HL-60/S4 treated with retinoic acid at 250 ng/mL for 4 days and 3 days (cell line): ENCODE measurements at regions not wholly inside any gene's neighbourhood (a gene's known extent, or its start where the extent isn't known, plus 50 kb on each side); places are given as distances from the start of the nearest gene placed in this dataset.
"Not testable (repeated sequence)": the region's sequence is repeated elsewhere in the genome, so short reads cannot be mapped to it uniquely, and the experiment has no call there.

ENCODE experiments used
- in situ Hi-C: fragments of 300-500 bp; cut with MboI; formaldehyde crosslinking; loops from 2 replicates; pipeline ENCODE4 v1.7.0; 2022; ENCODE audit warnings: low sequenced_read_pairs

DNA sequence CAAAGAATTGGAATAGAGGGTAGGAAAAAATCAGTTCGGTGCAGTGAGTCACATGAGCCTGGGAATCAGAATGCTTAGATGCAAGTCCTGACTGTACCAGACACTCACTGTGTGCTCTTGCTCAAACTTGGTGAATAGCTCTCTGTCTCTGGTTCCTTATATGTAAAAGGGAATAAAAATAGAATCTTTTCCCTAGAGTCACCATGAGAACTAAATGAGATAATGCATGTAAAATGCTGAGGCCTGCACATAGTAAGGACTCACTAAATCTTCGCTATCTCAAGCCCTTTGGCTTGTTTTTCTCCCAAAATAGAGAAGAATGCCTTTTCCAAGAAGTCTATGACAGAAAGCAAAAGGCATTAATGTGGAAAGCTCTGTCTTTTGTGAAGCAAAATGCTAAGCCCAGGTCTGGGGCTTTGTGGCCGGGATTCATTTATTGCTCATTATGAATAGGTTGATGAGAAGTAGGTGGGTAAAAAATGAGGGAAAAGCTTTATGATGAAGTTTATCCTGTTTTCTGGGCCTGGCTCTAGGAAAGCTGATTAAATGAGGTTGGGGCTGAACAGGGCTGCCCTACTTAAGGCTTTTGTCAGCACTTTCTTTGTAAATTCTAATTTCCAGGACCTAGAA lies 483.3 kb downstream of the DMAC1 start:
- in situ Hi-C loops: no loop called here

GRCh38 chr9:7315746-7316145 lies 483.8 kb downstream of the DMAC1 start:
- in situ Hi-C loops: no loop called here

GRCh38 chr9:7315116-7315515 lies 484.5 kb downstream of the DMAC1 start:
- in situ Hi-C loops: no loop called here

GRCh38 chr9:7313389-7313788 lies 486.2 kb downstream of the DMAC1 start:
- in situ Hi-C loops: no loop called here

GRCh38 chr9:7309051-7309450 lies 490.5 kb downstream of the DMAC1 start:
- in situ Hi-C loops: not testable (repeated sequence)

DNA sequence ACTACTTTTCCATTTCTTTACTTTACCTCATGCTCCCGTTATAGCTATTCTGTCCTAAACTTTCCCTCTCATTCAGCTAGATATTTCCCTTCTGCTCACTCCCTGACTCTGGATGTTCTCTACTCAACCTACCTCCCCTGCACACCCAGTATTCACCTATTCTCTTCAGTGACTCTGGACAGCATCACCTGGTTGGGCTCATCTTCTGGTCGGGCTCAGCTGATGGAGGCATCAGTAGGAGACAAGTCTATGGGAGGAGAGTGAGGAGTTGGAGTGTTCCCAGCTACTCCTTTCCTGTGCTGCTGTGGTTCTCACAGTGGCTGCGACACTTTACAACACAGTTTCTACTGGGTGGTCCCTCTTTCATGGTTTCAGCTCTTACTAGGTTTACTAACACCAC lies 493.9 kb downstream of the DMAC1 start:
- in situ Hi-C loops: no loop called here

- in situ Hi-C loops: no loop called here
Observed at GRCh38 chr9:7304627-7304995, 495.0 kb downstream of the DMAC1 start.

GRCh38 chr9:7303907-7304626 lies 495.5 kb downstream of the DMAC1 start:
- in situ Hi-C loops: no loop called here

- in situ Hi-C loops: no loop called here
Observed at GRCh38 chr9:7300484-7300883, 499.1 kb downstream of the DMAC1 start.

GRCh38 chr9:7298123-7298522 lies 501.5 kb downstream of the DMAC1 start:
- in situ Hi-C loops: no loop called here

DNA sequence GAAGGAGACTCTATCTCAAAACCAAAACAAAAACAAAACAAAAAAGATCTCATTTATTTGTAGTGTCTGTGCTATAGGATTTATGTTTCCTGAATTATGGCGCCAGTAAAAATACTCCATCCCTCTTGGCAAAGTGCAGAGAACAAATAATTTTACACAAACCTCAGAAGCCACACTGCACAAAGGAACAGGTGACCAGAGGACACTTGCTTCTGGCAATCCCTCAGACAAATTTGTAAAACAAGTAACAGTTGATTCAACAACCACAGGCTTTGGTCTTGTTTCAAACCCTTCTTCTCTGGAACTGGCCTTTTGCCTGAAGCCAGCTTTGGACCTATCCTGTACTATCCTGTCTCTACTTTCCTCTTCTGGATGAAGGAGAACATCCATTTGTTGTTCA lies 502.1 kb downstream of the DMAC1 start:
- in situ Hi-C loops: no loop called here

DNA sequence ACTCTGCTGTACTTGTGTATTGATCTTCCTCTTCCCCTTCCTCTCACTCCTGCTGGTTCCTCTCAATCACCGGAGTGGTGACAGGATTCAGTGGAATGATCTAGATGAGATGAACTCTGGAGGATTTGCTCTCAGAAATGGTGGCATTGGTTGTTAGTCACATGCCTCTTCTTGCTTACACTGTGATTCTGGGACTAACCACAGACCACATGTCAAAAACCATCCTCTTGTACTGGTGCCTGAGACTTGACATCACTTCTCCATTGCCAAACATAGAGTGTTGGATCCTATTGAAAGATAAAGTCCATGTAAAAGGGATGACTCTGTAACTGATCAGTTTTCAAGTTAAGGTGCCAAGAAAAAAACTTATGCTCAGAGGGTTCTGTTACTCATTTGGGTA lies 506.5 kb downstream of the DMAC1 start:
- in situ Hi-C loops: no loop called here

DNA sequence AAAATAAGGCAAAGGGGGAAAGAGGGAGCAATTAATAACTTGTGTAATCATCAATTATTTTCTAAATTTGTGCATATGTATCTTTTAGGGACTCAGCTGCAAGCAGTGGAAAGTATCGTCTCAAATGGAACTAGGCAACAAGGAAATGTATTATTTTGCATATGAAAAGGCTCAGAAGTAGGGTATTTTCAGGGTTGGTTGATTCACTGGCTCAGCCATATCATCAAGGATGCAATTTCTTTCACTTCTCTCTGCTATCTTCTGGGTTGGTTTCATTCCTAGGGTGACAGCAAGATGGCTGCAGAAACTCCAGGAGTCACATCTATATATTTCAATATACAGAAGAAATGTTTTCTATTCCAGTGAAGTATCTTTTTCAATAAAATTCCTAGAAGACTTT lies 509.8 kb downstream of the DMAC1 start:
- in situ Hi-C loops: no loop called here

DNA sequence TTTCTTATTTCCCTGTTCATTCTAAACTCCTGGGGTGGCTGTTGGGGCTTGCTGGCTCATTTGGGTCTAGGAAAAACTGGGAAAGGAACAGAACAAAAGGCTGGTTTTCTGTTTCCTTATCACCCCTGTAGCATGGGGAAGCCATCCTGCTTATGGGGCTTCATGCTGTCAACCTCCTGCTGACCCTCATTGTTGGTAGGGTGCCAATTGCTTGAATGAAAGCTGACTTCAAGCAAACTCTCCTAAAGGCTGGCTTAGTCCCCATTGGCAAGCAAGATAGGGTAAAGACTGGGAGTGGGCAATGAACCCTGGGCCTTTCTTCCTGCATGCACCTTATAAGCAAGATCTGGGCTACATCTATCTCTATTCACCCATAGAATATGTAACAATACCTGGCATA lies 511.6 kb downstream of the DMAC1 start:
- in situ Hi-C loops: no loop called here

- in situ Hi-C loops: no loop called here
Observed at GRCh38 chr9:7287065-7287464, 512.5 kb downstream of the DMAC1 start.

- in situ Hi-C loops: no loop called here
Observed at GRCh38 chr9:7286101-7286500, 513.5 kb downstream of the DMAC1 start.

DNA sequence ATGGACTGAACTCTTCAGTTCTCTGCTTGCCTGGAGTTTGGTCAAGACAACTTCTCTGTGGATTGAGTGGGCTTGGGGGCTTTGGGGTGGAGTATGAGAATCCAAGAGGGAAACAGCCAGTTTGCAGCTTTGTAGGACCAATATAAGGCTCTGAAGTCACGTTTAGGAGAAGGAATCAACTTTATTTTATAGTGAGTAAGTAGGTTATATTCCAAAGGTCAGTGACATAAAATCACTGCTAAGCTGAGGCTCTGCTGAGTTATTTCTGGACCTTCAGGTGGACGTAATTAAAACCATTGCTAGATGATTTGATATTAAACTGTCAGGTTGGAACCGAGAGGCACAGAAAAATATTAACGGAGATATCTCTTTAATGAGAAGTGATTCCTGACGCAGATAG lies 514.4 kb downstream of the DMAC1 start:
- in situ Hi-C loops: no loop called here

GRCh38 chr9:7284517-7284916 lies 515.1 kb downstream of the DMAC1 start:
- in situ Hi-C loops: no loop called here

DNA sequence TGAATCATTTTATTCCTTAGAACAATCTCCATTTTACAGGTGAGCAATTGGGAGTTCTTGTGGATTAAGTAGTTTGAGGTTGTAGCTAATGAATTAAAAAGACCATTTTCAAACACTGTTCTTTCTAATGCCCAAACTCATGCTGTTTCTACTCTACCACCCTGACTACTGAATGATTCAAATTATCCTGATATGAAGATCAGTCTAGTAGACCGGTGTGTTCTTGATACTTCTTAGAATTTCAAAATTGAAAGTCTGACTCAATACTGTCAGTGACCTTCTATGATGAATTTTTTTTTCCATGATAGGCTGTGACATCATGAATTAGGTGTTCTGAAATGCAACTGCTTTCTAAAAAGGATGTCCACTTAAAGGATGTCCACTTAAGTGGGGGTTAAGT lies 515.5 kb downstream of the DMAC1 start:
- in situ Hi-C loops: no loop called here

DNA sequence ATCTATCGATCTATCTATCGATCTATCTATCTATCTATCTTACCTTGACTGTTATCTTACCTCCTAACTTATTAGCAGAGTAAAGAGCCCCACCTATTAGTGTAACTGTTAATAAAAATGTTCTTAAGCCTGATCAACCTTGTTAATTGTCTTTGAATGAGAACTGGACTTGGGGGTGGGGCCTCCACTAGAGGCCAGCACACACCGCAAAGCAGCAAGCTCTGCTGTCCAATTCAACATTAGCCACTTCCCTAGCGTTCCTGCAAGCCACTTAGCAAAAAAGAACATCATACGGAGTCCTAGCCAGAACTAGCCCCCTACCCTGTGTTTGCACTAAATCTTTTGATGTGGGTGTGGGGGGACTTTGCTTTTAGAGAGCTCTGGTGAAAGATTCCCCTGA lies 515.8 kb downstream of the KDM4C start:
- in situ Hi-C loops: no loop called here

- in situ Hi-C loops: no loop called here
Observed at GRCh38 chr9:7266911-7267595, 509.3 kb downstream of the KDM4C start.

DNA sequence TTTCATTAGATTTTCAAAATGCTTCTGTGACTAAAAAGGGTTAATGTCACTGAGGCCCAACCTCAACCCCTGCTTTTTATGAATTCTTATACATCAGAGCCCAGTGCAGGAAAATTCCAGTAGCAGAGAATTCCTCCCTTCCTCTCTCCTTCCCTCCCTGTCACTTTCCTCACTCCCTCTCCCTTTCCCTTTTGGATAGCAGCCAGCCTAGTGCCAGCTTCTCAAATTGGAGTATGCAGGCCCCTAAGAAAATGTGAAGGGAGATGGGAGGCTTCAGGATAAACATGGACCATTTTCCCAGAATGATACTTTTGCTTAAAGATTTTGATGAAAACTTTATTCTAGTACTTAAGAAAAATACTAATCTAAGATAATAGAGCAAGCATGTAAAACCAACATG lies 507.4 kb downstream of the KDM4C start:
- in situ Hi-C loops: no loop called here
